ENCODE measurements at regions not wholly inside any gene's neighbourhood (a gene's known extent, or its start where the extent isn't known, plus 50 kb on each side); places are given as distances from the start of the nearest gene placed in this dataset.

GRCh38 chr5:77157732-77158532, 52.5 kb upstream of the PDE8B start:
- no peak for DNase-seq

GRCh38 chr5:77156379-77156778, 54.1 kb upstream of the PDE8B start:
- DNase-seq: no peak

- no peak for DNase-seq
Observed at GRCh38 chr5:77155179-77155785, 55.2 kb upstream of the PDE8B start.

- DNase-seq: no peak
Observed at GRCh38 chr5:77152441-77152840, 58.0 kb upstream of the PDE8B start.

- DNase-seq: no peak
Observed at GRCh38 chr5:77151501-77151900, 59.0 kb upstream of the PDE8B start.

GRCh38 chr5:77146896-77147295, 59.8 kb upstream of the ZBED3 start:
- DNase-seq: no peak

- DNase-seq: no peak
Observed at GRCh38 chr5:77145666-77146065, 58.6 kb upstream of the ZBED3 start.

- no peak for DNase-seq
Observed at GRCh38 chr5:77144837-77145139, 57.7 kb upstream of the ZBED3 start.

- peak; percentile 36 for DNase-seq
Observed at GRCh38 chr5:77143998-77144836, 57.1 kb upstream of the ZBED3 start.

GRCh38 chr5:77140350-77140749, 53.3 kb upstream of the ZBED3 start:
- no peak for DNase-seq

GRCh38 chr5:77139001-77139400, 51.9 kb upstream of the ZBED3 start:
- no peak for DNase-seq
